C4-2B (cell line): ENCODE measurements at regions not wholly inside any gene's neighbourhood (a gene's known extent, or its start where the extent isn't known, plus 50 kb on each side); places are given as distances from the start of the nearest gene placed in this dataset.

Source experiments
- CTCF ChIP-seq: fragments of 450-650 bp; conservative IDR thresholded peaks from 2 replicates; pipeline ENCODE4 v1.5.1; 2017; ENCODE audit warnings: mild to moderate bottlenecking
- ZFX ChIP-seq: fragments of 450-650 bp; IDR thresholded peaks from 2 replicates; pipeline ENCODE4 v1.6.1; 2017

- no peak for TF ChIP-seq CTCF
- no peak for TF ChIP-seq ZFX
These were observed 133.7 kb downstream of the LINC00237 start for GRCh38 chr20:20972490-20972889.
